HG03378 (cell line): ENCODE measurements at regions not wholly inside any gene's neighbourhood (a gene's known extent, or its start where the extent isn't known, plus 50 kb on each side); places are given as distances from the start of the nearest gene placed in this dataset.

Experiments used
- ATAC-seq: cut with Tn5 transposase; IDR thresholded peaks from one replicate; pipeline ENCODE4 v1.9.1; 2021; ENCODE audit warnings: mild to moderate bottlenecking, moderate library complexity; ENCODE audit not compliant: unreplicated experiment

DNA sequence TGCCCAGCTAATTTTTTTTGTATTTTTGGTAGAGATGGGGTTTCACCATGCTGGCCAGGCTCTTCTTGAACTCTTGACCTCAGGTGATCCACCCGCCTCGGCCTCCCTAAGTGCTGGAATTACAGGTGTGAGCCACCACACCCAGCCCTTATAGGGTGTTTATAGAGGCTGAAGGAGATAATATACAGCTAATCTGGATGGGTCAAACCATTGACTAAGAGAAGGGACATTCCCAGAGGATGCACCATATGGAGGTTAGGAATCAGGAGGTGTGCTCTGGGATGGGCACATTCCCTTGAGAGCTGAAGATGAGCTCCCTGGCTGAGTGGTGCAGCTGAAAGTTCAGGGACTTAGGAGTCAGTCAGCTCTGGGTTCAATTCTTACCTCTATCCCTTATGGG is 68.3 kb upstream of the SHISA3 start:
- no peak for ATAC-seq

DNA sequence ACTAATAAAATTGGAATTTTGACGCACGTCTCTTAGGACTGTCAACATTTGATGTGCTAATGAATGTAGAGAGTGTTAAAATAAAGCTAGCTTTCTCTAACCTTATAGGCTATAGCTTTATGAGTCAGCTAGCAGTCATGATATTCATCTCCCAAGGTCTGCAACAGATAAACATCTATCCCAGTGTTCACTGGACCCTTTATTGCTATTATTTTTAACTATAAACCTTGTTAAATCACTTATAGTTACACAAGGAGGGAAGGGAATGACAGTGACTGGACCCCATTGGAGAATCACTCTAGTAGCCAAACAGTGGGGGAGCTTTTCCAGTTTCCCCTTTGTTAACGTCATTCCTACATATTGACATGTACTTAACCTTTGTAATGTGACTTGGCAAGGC is 67.9 kb upstream of the SHISA3 start:
- no peak for ATAC-seq

DNA sequence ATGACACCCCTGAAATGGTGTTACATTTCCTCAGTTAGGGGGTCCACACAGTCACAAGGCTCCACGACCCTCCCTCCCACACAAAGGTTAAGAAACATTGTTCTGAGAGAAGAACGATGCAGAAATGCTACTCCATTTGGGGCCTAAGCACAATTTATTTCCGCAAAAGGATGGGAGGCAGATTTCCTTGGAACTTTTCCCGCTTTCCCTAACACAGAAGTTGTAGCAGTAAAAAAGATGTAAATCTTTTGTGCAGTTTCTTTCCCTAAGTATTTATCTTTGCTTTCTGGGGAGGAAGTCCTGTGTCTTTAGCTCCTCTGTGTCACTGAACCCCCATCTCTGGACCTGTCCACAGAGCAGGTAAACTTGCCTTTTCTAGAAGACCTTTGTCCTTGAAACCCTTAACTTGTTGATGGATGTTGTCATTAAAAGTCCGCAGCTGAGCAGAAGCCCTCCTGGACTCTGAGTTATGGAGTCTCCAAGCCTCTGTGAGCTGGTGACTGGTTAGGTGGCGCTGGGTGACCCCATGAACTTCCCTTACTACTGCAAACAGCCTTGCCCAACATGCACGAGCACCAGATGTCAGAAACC is 67.2 kb upstream of the SHISA3 start:
- ATAC-seq, result no peak

DNA sequence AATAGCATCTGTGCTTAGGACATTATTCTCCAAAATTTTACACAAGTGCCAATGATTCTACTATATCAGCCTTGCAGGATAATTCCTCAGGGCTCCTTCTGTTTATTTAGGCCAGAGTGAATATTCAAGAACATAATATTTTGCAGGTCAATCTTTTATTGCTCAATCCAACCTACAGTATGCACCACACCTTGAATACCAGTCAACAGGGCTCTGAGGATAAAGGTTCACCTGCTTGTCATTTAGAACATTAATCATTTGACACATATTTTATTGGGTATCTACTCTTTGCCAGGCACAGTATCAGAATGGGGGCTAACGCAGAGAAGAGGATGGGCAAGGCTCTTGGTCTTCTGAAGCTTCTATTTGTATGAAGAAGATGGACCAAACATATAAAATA is 66.2 kb upstream of the SHISA3 start:
- ATAC-seq, result no peak

DNA sequence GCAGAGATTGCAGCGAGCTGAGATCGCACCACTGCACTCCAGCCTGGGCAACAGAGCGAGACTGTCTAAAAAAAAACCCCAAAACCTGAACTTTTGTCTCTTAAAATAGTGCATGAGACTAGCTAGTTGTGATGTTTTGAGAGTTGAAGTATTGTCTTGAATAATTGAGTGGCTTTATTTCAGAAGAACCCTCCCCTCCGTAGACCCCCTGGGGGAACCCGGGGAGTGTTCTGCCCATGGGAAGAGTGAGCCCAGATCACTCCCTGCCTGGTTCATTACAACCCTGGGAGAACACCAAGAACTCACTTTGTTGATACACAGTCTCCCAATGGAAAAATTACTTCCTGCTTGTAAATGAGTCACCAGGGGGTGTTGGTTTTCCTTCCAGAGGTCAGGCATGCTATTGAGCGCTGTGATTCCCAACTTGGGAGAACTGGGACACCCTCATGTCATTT is 65.3 kb upstream of the SHISA3 start:
- peak; percentile 82 for ATAC-seq

DNA sequence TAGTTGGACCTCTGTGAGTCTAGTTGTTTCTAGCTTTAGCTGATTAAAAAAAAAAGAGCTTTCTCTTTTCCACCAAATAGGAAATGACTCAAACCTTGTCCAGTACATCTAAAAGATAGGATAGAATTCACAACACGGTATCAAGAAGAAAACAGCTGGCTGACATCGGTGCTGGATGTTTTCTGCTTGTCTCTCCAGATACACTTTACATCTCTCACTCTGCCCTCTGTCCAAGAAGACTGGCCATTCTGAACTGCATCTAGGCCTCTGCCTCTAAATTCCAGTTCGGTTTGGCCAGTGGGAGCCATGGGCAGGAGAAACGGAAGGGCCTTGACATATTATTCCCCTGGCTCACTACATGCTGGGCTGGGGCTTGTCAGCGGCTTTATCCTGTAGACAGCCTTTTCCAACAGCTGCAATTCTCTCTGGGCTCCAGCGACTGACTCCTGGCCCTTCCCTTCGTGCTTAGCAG is 57.3 kb upstream of the SHISA3 start:
- ATAC-seq, result no peak

DNA sequence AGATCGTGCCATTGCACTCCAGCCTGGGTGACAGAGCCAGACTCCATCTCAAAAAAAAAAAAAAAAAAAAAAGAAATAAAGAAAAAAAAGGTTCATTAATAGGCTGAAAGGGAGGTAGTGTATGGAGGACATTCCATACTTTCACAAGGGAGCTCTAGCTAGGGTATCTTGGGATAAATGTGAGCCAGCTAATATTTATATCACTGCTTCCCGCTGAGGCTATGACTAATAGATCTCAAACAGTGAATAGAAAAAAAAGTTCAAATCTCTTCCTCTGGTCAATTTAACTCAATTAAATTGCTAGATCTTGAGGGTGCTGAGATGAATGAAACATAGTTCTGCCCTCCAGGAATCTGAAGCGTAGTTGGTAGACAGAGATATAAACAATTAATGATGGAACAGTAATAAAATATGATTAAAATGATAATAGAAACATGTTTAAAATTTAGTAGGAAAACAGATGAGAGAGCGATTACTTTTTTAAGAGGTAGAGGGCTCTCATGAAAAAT is 55.7 kb upstream of the SHISA3 start:
- no peak for ATAC-seq

DNA sequence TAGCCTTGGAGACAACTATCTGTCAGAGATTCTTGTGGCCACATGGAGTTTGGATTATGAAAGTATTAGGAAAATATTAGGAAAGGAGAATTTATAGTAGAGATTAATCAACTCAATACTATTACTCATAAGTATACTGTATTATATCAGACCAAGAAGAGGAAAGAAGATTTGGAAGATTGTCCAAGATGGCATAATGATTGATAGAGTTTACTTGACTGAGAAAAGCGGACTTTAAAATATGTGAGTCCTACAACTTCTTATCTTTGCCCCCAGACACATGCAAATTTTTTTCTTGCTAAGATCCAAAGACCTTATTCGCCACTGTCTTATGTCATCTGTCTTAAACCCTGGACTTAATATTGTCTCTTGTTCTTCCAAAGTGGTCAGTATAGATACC is 54.8 kb upstream of the SHISA3 start:
- ATAC-seq, result no peak

DNA sequence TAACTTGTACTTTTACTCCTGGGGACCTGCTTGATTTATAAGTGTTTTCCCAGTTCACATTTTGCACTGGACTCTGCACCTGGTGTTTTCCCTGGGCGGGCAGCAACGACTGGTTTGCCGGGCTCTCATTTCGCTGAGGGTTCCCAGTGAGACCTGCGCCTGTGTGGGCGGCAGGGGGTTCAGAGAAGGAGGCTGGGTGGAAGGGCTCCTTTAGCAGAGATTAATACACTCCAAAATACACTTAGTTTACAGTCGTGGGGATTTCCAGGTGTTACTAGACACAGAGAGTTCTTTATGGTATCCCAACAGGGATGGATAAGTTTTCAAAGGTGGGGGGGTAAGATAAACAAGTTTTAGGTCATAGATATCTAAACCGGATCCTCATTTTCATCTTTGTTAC is 53.0 kb upstream of the SHISA3 start:
- ATAC-seq, result peak; percentile 68

DNA sequence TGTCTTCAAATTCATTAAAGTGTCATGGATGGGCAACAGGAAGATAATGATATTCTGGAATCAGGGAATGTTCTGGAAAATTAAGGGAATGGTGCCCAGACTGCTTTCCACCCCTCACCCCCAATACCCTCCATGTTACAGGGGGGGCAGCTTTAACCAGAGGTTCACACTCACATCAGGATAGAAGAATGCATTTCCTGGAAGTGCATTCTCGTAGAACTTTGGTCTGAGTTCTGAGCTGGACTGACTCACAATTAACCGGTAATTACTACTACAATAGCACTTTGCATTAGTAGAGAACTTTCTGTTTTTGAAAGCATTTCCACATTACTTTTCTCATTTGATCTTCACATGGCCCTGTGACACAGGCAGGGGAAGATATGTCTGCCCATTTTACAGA is 52.5 kb upstream of the SHISA3 start:
- ATAC-seq, result no peak

DNA sequence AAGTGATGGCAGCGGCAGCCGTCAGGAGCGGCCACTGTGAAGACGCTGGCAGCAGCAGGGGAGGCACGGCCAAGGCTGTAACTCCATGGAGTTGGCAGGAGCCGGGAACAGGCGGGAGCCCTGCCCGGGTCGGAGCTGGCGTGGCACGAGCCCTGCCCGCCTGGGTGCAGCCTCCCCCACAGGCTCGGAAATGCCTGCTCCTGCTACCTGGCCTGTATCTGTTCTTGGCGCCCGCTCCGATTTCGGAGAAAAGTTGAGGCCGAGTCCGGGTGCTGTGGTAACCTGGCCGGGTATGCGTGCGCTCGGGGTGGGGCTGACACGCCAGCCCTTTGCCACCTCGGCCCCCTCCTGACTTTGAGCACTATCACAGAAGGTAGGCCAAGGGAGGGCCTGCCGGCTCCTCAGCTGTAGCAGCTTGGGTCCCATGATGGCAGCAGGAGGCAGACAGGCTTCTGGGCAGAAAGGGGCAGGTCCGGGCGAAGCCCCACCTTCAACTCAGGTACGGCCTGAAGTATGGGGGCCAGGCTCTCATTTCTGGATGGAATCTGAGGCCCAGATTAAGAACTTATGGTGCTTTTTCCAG is 51.2 kb upstream of the SHISA3 start:
- ATAC-seq, result no peak

DNA sequence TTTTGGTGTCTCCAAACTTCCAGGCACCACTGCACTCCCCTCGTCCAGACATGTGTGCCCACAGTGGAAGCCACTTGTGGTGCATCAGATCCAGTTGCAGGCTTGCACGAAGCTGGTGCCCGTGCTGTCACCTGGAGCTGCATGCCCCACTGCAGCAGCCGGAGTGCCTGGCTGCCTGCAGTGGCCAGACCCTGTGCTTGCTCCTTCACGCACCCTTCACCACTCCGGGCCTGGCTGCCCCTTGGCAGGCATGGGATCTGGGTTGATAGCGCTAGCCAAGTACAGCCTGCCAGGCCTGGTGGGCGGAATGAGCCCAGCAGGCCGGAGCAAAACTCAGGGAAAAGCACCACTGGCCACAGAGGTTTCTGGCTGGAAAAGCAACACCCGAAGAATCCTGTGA is 50.2 kb upstream of the SHISA3 start:
- no peak for ATAC-seq
